ENCODE measurements at regions not wholly inside any gene's neighbourhood (a gene's known extent, or its start where the extent isn't known, plus 50 kb on each side); places are given as distances from the start of the nearest gene placed in this dataset.

GRCh38 chr16:73615071-73615940 lies 567.4 kb upstream of the ZFHX3 start:
- TF ChIP-seq CTCF (IDR thresholded peaks at IDR 0.05), result no peak

GRCh38 chr16:73614131-73614530 lies 566.2 kb upstream of the ZFHX3 start:
- TF ChIP-seq CTCF (IDR thresholded peaks at IDR 0.05), result no peak
- Histone ChIP-seq H3K4me1 (no peaks in the 10 kb centered on the region), H3K9ac (no peak overlapping the region), H3K79me2 (no peaks in the 10 kb centered on the region), H3K4me3 (ENCODE audit: low read depth, low read length) (no peak overlapping the region), H3K27me3 (ENCODE audit: control insufficient read depth, insufficient read depth, low read length) (no peaks in the 10 kb centered on the region), H2AFZ (no peak overlapping the region), H3K27ac (no peak overlapping the region), H3K4me2 (ENCODE audit: low read length) (no peak overlapping the region), H3K36me3 (ENCODE audit: control insufficient read depth, insufficient read depth, low read length) (no peaks in the 10 kb centered on the region), H3K9me3 (ENCODE audit: control insufficient read depth, low read length) (no peaks in the 10 kb centered on the region)

More at GRCh38 chr16:73615071-73615940, 567.4 kb upstream of the ZFHX3 start:
- Histone ChIP-seq H3K4me3 (ENCODE audit: low read depth, low read length) (no peak overlapping the region), H3K4me1 (no peaks in the 10 kb centered on the region), H3K27me3 (ENCODE audit: control insufficient read depth, insufficient read depth, low read length) (no peaks in the 10 kb centered on the region), H3K36me3 (ENCODE audit: control insufficient read depth, insufficient read depth, low read length) (no peaks in the 10 kb centered on the region), H3K27ac (no peak overlapping the region), H3K4me2 (ENCODE audit: low read length) (no peak overlapping the region), H2AFZ (no peak overlapping the region), H3K9me3 (ENCODE audit: control insufficient read depth, low read length) (no peaks in the 10 kb centered on the region), H3K79me2 (no peaks in the 10 kb centered on the region), H3K9ac (no peak overlapping the region)

GRCh38 chr16:73610605-73611156 lies 562.8 kb upstream of the ZFHX3 start:
- Histone ChIP-seq H3K27ac (no peak overlapping the region), H3K36me3 (ENCODE audit: control insufficient read depth, insufficient read depth, low read length) (no peaks in the 10 kb centered on the region), H3K4me3 (ENCODE audit: low read depth, low read length) (no peak overlapping the region), H3K9ac (no peak overlapping the region), H3K9me3 (ENCODE audit: control insufficient read depth, low read length) (no peaks in the 10 kb centered on the region), H3K4me2 (ENCODE audit: low read length) (no peak overlapping the region), H3K27me3 (ENCODE audit: control insufficient read depth, insufficient read depth, low read length) (no peaks in the 10 kb centered on the region), H2AFZ (no peak overlapping the region), H3K4me1 (no peaks in the 10 kb centered on the region), H3K79me2 (no peaks in the 10 kb centered on the region)
- no peak for TF ChIP-seq CTCF (IDR thresholded peaks at IDR 0.05)

- H3K4me1 ChIP-seq, result no peaks in the 10 kb centered on the region
- H3K4me2 ChIP-seq (ENCODE audit: low read length), result no peak overlapping the region
- H3K79me2 ChIP-seq, result no peaks in the 10 kb centered on the region
- no peaks in the 10 kb centered on the region for H3K27me3 ChIP-seq (ENCODE audit: control insufficient read depth, insufficient read depth, low read length)
- no peak overlapping the region for H3K27ac ChIP-seq
- H3K9ac ChIP-seq, result no peak overlapping the region
- no peak overlapping the region for H3K4me3 ChIP-seq (ENCODE audit: low read depth, low read length)
- no peak for TF ChIP-seq CTCF (IDR thresholded peaks at IDR 0.05)
- H2AFZ ChIP-seq, result no peak overlapping the region
- H3K36me3 ChIP-seq (ENCODE audit: control insufficient read depth, insufficient read depth, low read length), result no peaks in the 10 kb centered on the region
- H3K9me3 ChIP-seq (ENCODE audit: control insufficient read depth, low read length), result no peaks in the 10 kb centered on the region
These were observed 562.2 kb upstream of the ZFHX3 start for GRCh38 chr16:73610160-73610559.
